HG03066 (cell line): ENCODE measurements at regions not wholly inside any gene's neighbourhood (a gene's known extent, or its start where the extent isn't known, plus 50 kb on each side); places are given as distances from the start of the nearest gene placed in this dataset.

Source experiments
- ATAC-seq: cut with Tn5 transposase; IDR thresholded peaks from one replicate; pipeline ENCODE4 v1.9.1; 2021; ENCODE audit warnings: low read depth; ENCODE audit not compliant: unreplicated experiment

- ATAC-seq: no peak
Measured at GRCh38 chr4:171202908-171203307, 610.3 kb upstream of the GALNTL6 start.

- ATAC-seq: no peak
Measured at GRCh38 chr4:171186700-171187099, 626.5 kb upstream of the GALNTL6 start.

GRCh38 chr4:171181090-171181489 lies 632.1 kb upstream of the GALNTL6 start:
- no peak for ATAC-seq

- no peak for ATAC-seq
Measured at GRCh38 chr4:171170671-171171070, 642.5 kb upstream of the GALNTL6 start.

- ATAC-seq: no peak
Measured at GRCh38 chr4:171169396-171169795, 643.8 kb upstream of the GALNTL6 start.

GRCh38 chr4:171162478-171162877 lies 650.7 kb upstream of the GALNTL6 start:
- ATAC-seq: no peak

- ATAC-seq: no peak
Measured at GRCh38 chr4:171157462-171158082, 655.6 kb upstream of the GALNTL6 start.

GRCh38 chr4:171142639-171143038 lies 670.6 kb upstream of the GALNTL6 start:
- ATAC-seq: no peak

GRCh38 chr4:171142045-171142444 lies 671.2 kb upstream of the GALNTL6 start:
- ATAC-seq: no peak

- no peak for ATAC-seq
Measured at GRCh38 chr4:171130256-171130801, 682.9 kb upstream of the GALNTL6 start.

- ATAC-seq: no peak
Measured at GRCh38 chr4:171118091-171118490, 695.1 kb upstream of the GALNTL6 start.

- no peak for ATAC-seq
Measured at GRCh38 chr4:171117457-171117856, 695.7 kb upstream of the GALNTL6 start.

- ATAC-seq: no peak
Measured at GRCh38 chr4:171101845-171102244, 711.4 kb upstream of the GALNTL6 start.

- no peak for ATAC-seq
Measured at GRCh38 chr4:171087089-171087488, 726.1 kb upstream of the GALNTL6 start.

GRCh38 chr4:171067422-171067821 lies 745.8 kb upstream of the GALNTL6 start:
- ATAC-seq: no peak

- no peak for ATAC-seq
Measured at GRCh38 chr4:171049380-171049779, 763.8 kb upstream of the GALNTL6 start.

GRCh38 chr4:171042989-171043524 lies 770.1 kb upstream of the GALNTL6 start:
- no peak for ATAC-seq

GRCh38 chr4:171035909-171036308 lies 777.3 kb upstream of the GALNTL6 start:
- ATAC-seq: no peak

GRCh38 chr4:171031338-171031737 lies 781.9 kb upstream of the GALNTL6 start:
- ATAC-seq: no peak

GRCh38 chr4:171025776-171026175 lies 787.4 kb upstream of the GALNTL6 start:
- ATAC-seq: no peak

- ATAC-seq: no peak
Measured at GRCh38 chr4:171025343-171025742, 787.9 kb upstream of the GALNTL6 start.

GRCh38 chr4:171024720-171025303 lies 788.4 kb upstream of the GALNTL6 start:
- no peak for ATAC-seq
